ENCODE measurements at regions not wholly inside any gene's neighbourhood (a gene's known extent, or its start where the extent isn't known, plus 50 kb on each side); places are given as distances from the start of the nearest gene placed in this dataset.

GRCh38 chr6:112934433-112935327 is 587.5 kb downstream of the RFPL4B start:
- no peaks in the 10 kb centered on the region for H3K27me3 ChIP-seq (ENCODE audit: insufficient read depth, low read length)
- no peak overlapping the region for H3K4me3 ChIP-seq (ENCODE audit: low read depth, low read length, poor library complexity, severe bottlenecking)
- no peaks in the 10 kb centered on the region for H3K9me3 ChIP-seq (ENCODE audit: low read length)
- TF ChIP-seq, protein P1, sequence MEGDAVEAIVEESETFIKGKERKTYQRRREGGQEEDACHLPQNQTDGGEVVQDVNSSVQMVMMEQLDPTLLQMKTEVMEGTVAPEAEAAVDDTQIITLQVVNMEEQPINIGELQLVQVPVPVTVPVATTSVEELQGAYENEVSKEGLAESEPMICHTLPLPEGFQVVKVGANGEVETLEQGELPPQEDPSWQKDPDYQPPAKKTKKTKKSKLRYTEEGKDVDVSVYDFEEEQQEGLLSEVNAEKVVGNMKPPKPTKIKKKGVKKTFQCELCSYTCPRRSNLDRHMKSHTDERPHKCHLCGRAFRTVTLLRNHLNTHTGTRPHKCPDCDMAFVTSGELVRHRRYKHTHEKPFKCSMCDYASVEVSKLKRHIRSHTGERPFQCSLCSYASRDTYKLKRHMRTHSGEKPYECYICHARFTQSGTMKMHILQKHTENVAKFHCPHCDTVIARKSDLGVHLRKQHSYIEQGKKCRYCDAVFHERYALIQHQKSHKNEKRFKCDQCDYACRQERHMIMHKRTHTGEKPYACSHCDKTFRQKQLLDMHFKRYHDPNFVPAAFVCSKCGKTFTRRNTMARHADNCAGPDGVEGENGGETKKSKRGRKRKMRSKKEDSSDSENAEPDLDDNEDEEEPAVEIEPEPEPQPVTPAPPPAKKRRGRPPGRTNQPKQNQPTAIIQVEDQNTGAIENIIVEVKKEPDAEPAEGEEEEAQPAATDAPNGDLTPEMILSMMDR (IDR thresholded peaks at IDR 0.05; ENCODE audit: low read length): no peak
- no peak for TF ChIP-seq EZH2 (IDR thresholded peaks at IDR 0.05; ENCODE audit: borderline replicate concordance, low read length)
- H2AFZ ChIP-seq (ENCODE audit: low read length): no peak overlapping the region
- no peaks in the 10 kb centered on the region for H3F3A ChIP-seq (ENCODE audit: insufficient read depth, low read length)
- no peak overlapping the region for H3K27ac ChIP-seq (ENCODE audit: low read depth, low read length, poor library complexity, severe bottlenecking)
- H3K4me1 ChIP-seq (ENCODE audit: insufficient read depth, low read length, severe bottlenecking): no peaks in the 10 kb centered on the region
- H3K9ac ChIP-seq (ENCODE audit: low read length): no peak overlapping the region
- no peaks in the 10 kb centered on the region for H3K79me2 ChIP-seq (ENCODE audit: insufficient read depth, low read length)
- H4K20me1 ChIP-seq (ENCODE audit: insufficient read depth, low read length): no peaks in the 10 kb centered on the region
- no peak overlapping the region for H3K4me2 ChIP-seq (ENCODE audit: low read length)
- no peaks in the 10 kb centered on the region for H3K9me2 ChIP-seq (ENCODE audit: low read depth, low read length)
- H3K36me3 ChIP-seq (ENCODE audit: insufficient read depth, low read length): no peaks in the 10 kb centered on the region

- no peak overlapping the region for H3K4me3 ChIP-seq (ENCODE audit: low read depth, low read length, poor library complexity, severe bottlenecking)
- H3K4me2 ChIP-seq (ENCODE audit: low read length): no peak overlapping the region
- no peak overlapping the region for H2AFZ ChIP-seq (ENCODE audit: low read length)
Observed at GRCh38 chr6:112935402-112936078, 588.4 kb downstream of the RFPL4B start.

GRCh38 chr6:112936079-112936472 is 588.9 kb downstream of the RFPL4B start:
- Histone ChIP-seq H3K9ac (ENCODE audit: low read length) (no peak overlapping the region), H3K9me3 (ENCODE audit: low read length) (no peaks in the 10 kb centered on the region), H3K4me2 (ENCODE audit: low read length) (no peak overlapping the region), H3K79me2 (ENCODE audit: insufficient read depth, low read length) (no peaks in the 10 kb centered on the region), H3K9me2 (ENCODE audit: low read depth, low read length) (no peaks in the 10 kb centered on the region), H3K4me3 (ENCODE audit: low read depth, low read length, poor library complexity, severe bottlenecking) (no peak overlapping the region), H3K27me3 (ENCODE audit: insufficient read depth, low read length) (no peaks in the 10 kb centered on the region), H3F3A (ENCODE audit: insufficient read depth, low read length) (no peaks in the 10 kb centered on the region), H4K20me1 (ENCODE audit: insufficient read depth, low read length) (no peaks in the 10 kb centered on the region), H3K4me1 (ENCODE audit: insufficient read depth, low read length, severe bottlenecking) (no peaks in the 10 kb centered on the region), H2AFZ (ENCODE audit: low read length) (no peak overlapping the region), H3K36me3 (ENCODE audit: insufficient read depth, low read length) (no peaks in the 10 kb centered on the region), H3K27ac (ENCODE audit: low read depth, low read length, poor library complexity, severe bottlenecking) (no peak overlapping the region)
- TF ChIP-seq, protein P1 (IDR thresholded peaks at IDR 0.05; ENCODE audit: low read length): no peak
- TF ChIP-seq EZH2 (IDR thresholded peaks at IDR 0.05; ENCODE audit: borderline replicate concordance, low read length): no peak

More at GRCh38 chr6:112935402-112936078, 588.4 kb downstream of the RFPL4B start:
- no peaks in the 10 kb centered on the region for H3K9me3 ChIP-seq (ENCODE audit: low read length)
- TF ChIP-seq EZH2 (IDR thresholded peaks at IDR 0.05; ENCODE audit: borderline replicate concordance, low read length): no peak
- TF ChIP-seq, protein P1 (IDR thresholded peaks at IDR 0.05; ENCODE audit: low read length): no peak
- H3K9ac ChIP-seq (ENCODE audit: low read length): no peak overlapping the region
- H3K9me2 ChIP-seq (ENCODE audit: low read depth, low read length): no peaks in the 10 kb centered on the region
- H3K27me3 ChIP-seq (ENCODE audit: insufficient read depth, low read length): no peaks in the 10 kb centered on the region
- no peaks in the 10 kb centered on the region for H3K4me1 ChIP-seq (ENCODE audit: insufficient read depth, low read length, severe bottlenecking)
- no peaks in the 10 kb centered on the region for H3K79me2 ChIP-seq (ENCODE audit: insufficient read depth, low read length)
- H3K36me3 ChIP-seq (ENCODE audit: insufficient read depth, low read length): no peaks in the 10 kb centered on the region
- no peaks in the 10 kb centered on the region for H3F3A ChIP-seq (ENCODE audit: insufficient read depth, low read length)
- H4K20me1 ChIP-seq (ENCODE audit: insufficient read depth, low read length): no peaks in the 10 kb centered on the region
- no peak overlapping the region for H3K27ac ChIP-seq (ENCODE audit: low read depth, low read length, poor library complexity, severe bottlenecking)
